ENCODE measurements at regions not wholly inside any gene's neighbourhood (a gene's known extent, or its start where the extent isn't known, plus 50 kb on each side); places are given as distances from the start of the nearest gene placed in this dataset.

GRCh38 chr5:17436761-17437221 lies 61.2 kb upstream of the TAF11L2 start:
- H3K36me3 ChIP-seq (ENCODE audit: insufficient read depth) = no peaks in the 10 kb centered on the region
- no peaks in the 10 kb centered on the region for H3K27me3 Mint-ChIP-seq (ENCODE audit: insufficient read depth, low read depth, poor library complexity)
- no peaks in the 10 kb centered on the region for H3K27me3 ChIP-seq (ENCODE audit: insufficient read depth)
- peaks cover 13% of the 10 kb centered on the region; the same call in 1 of the 2 replicates for H3K4me1 ChIP-seq (ENCODE audit: insufficient read depth)
- no peak overlapping the region for H3K4me3 ChIP-seq
- peaks cover 3% of the 10 kb centered on the region; the same call in 1 of the 3 replicates for H3K4me1 Mint-ChIP-seq
- H3K79me2 ChIP-seq (replicated peaks; ENCODE audit: insufficient read depth) = no peaks in the 10 kb centered on the region
- no peaks in the 10 kb centered on the region; the same call in 1 of the 3 replicates for H3K9me3 Mint-ChIP-seq
- no peak overlapping the region for H3K4me3 Mint-ChIP-seq
- no peak overlapping the region for H3K27ac Mint-ChIP-seq
- H3K36me3 Mint-ChIP-seq (ENCODE audit: low read depth) = no peaks in the 10 kb centered on the region
- no peaks in the 10 kb centered on the region for H4K20me1 ChIP-seq (replicated peaks; ENCODE audit: insufficient read depth)
- H3K4me2 ChIP-seq = no peak overlapping the region
- no peak overlapping the region for H3K27ac ChIP-seq (ENCODE audit: low read depth)
- no peaks in the 10 kb centered on the region for H3F3A ChIP-seq (replicated peaks; ENCODE audit: low read depth)
- DNase-seq (ENCODE audit: low spot score) (no peak), ATAC-seq (no peak)
- no peaks in the 10 kb centered on the region; the same call in 1 of the 2 replicates for H3K9me2 ChIP-seq (ENCODE audit: insufficient read depth)
- no peak for TF ChIP-seq JUNB (IDR thresholded peaks at IDR 0.05; ENCODE audit: unreplicated experiment)
- TF ChIP-seq, protein P1, sequence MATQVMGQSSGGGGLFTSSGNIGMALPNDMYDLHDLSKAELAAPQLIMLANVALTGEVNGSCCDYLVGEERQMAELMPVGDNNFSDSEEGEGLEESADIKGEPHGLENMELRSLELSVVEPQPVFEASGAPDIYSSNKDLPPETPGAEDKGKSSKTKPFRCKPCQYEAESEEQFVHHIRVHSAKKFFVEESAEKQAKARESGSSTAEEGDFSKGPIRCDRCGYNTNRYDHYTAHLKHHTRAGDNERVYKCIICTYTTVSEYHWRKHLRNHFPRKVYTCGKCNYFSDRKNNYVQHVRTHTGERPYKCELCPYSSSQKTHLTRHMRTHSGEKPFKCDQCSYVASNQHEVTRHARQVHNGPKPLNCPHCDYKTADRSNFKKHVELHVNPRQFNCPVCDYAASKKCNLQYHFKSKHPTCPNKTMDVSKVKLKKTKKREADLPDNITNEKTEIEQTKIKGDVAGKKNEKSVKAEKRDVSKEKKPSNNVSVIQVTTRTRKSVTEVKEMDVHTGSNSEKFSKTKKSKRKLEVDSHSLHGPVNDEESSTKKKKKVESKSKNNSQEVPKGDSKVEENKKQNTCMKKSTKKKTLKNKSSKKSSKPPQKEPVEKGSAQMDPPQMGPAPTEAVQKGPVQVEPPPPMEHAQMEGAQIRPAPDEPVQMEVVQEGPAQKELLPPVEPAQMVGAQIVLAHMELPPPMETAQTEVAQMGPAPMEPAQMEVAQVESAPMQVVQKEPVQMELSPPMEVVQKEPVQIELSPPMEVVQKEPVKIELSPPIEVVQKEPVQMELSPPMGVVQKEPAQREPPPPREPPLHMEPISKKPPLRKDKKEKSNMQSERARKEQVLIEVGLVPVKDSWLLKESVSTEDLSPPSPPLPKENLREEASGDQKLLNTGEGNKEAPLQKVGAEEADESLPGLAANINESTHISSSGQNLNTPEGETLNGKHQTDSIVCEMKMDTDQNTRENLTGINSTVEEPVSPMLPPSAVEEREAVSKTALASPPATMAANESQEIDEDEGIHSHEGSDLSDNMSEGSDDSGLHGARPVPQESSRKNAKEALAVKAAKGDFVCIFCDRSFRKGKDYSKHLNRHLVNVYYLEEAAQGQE (IDR thresholded peaks at IDR 0.05; ENCODE audit: unreplicated experiment) = no peak
- no peak for TF ChIP-seq ZNF331 (CRISPR knock-in tag; IDR thresholded peaks at IDR 0.05; ENCODE audit: low read depth)
- TF ChIP-seq NANOG (IDR thresholded peaks at IDR 0.05; ENCODE audit: borderline replicate concordance) = no peak
- no peak for TF ChIP-seq ZNF114 (CRISPR knock-in tag; IDR thresholded peaks at IDR 0.05)
- no peak for TF ChIP-seq EZH2phosphoT487 (IDR thresholded peaks at IDR 0.05; ENCODE audit: unreplicated experiment)
- TF ChIP-seq, protein P2, sequence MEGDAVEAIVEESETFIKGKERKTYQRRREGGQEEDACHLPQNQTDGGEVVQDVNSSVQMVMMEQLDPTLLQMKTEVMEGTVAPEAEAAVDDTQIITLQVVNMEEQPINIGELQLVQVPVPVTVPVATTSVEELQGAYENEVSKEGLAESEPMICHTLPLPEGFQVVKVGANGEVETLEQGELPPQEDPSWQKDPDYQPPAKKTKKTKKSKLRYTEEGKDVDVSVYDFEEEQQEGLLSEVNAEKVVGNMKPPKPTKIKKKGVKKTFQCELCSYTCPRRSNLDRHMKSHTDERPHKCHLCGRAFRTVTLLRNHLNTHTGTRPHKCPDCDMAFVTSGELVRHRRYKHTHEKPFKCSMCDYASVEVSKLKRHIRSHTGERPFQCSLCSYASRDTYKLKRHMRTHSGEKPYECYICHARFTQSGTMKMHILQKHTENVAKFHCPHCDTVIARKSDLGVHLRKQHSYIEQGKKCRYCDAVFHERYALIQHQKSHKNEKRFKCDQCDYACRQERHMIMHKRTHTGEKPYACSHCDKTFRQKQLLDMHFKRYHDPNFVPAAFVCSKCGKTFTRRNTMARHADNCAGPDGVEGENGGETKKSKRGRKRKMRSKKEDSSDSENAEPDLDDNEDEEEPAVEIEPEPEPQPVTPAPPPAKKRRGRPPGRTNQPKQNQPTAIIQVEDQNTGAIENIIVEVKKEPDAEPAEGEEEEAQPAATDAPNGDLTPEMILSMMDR (conservative IDR thresholded peaks at IDR 0.05; ENCODE audit: low read depth in 2 of 2) = no peak
- TF ChIP-seq POLR2AphosphoS5 (IDR thresholded peaks at IDR 0.05; ENCODE audit: low read depth) = no peak
- TF ChIP-seq, protein P3, sequence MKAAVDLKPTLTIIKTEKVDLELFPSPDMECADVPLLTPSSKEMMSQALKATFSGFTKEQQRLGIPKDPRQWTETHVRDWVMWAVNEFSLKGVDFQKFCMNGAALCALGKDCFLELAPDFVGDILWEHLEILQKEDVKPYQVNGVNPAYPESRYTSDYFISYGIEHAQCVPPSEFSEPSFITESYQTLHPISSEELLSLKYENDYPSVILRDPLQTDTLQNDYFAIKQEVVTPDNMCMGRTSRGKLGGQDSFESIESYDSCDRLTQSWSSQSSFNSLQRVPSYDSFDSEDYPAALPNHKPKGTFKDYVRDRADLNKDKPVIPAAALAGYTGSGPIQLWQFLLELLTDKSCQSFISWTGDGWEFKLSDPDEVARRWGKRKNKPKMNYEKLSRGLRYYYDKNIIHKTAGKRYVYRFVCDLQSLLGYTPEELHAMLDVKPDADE (IDR thresholded peaks at IDR 0.05) = no peak
- TF ChIP-seq CREB1 (CRISPR knock-in tag; IDR thresholded peaks at IDR 0.05; ENCODE audit: low read depth) = no peak
- no peak for TF ChIP-seq EZH2 (IDR thresholded peaks at IDR 0.05; ENCODE audit: low read depth, unreplicated experiment)
- TF ChIP-seq ZNF462 (CRISPR knock-in tag; IDR thresholded peaks at IDR 0.05) = no peak
- TF ChIP-seq STAT1 (IDR thresholded peaks at IDR 0.05; ENCODE audit: unreplicated experiment) = no peak
- peak overlapping the region; percentile 52 for H2AFZ ChIP-seq

All from GM23338 (cell line).